H9 (cell line): ENCODE measurements at regions not wholly inside any gene's neighbourhood (a gene's known extent, or its start where the extent isn't known, plus 50 kb on each side); places are given as distances from the start of the nearest gene placed in this dataset.

Experiments
- DNase-seq: peaks from one replicate; pipeline ENCODE4 v3.0.0-alpha.2; 2017
- H2AFZ ChIP-seq: one replicate; pipeline ENCODE4 v1.6.1; 2013; ENCODE audit warnings: mild to moderate bottlenecking, low read length, control low read depth, moderate library complexity
- H2AK5ac ChIP-seq: 2 replicates; pipeline ENCODE4 v1.6.1; 2013; ENCODE audit warnings: low read length, control low read depth, mixed read lengths; ENCODE audit not compliant: insufficient read length
- H2BK120ac ChIP-seq: one replicate; pipeline ENCODE4 v1.6.1; 2013; ENCODE audit warnings: low read depth, mild to moderate bottlenecking, low read length, control low read depth, inconsistent platforms; ENCODE audit not compliant: poor library complexity, severe bottlenecking
- H2BK12ac ChIP-seq: 2 replicates; pipeline ENCODE4 v1.6.1; 2013; ENCODE audit warnings: low read length, control low read depth, mixed read lengths, low read depth; ENCODE audit not compliant: insufficient read length
- H2BK15ac ChIP-seq: 2 replicates; pipeline ENCODE4 v1.6.1; 2013; ENCODE audit warnings: low read depth, low read length, control low read depth
- H2BK20ac ChIP-seq: one replicate; pipeline ENCODE4 v1.6.1; 2013; ENCODE audit warnings: low read depth, mild to moderate bottlenecking, low read length, control low read depth, inconsistent platforms; ENCODE audit not compliant: poor library complexity, severe bottlenecking
- H2BK5ac ChIP-seq: 2 replicates; pipeline ENCODE4 v1.6.1; 2013; ENCODE audit warnings: low read length, control low read depth, mixed read lengths; ENCODE audit not compliant: insufficient read length
- H3K14ac ChIP-seq: 2 replicates; pipeline ENCODE4 v1.6.1; 2013; ENCODE audit warnings: low read length, control low read depth; ENCODE audit not compliant: insufficient read depth
- H3K18ac ChIP-seq: 2 replicates; pipeline ENCODE4 v1.6.1; 2013; ENCODE audit warnings: low read depth, mild to moderate bottlenecking, mixed read lengths, low read length, control low read depth; ENCODE audit not compliant: insufficient read length
- H3K23ac ChIP-seq: 2 replicates; pipeline ENCODE4 v1.6.1; 2013; ENCODE audit warnings: low read length, control low read depth, mixed read lengths, low read depth; ENCODE audit not compliant: insufficient read length
- H3K23me2 ChIP-seq: 2 replicates; pipeline ENCODE4 v1.6.1; 2013; ENCODE audit warnings: low read depth, mild to moderate bottlenecking, mixed read lengths, low read length, control low read depth; ENCODE audit not compliant: insufficient read length, poor library complexity, severe bottlenecking
- H3K27ac ChIP-seq: 2 replicates; pipeline ENCODE4 v1.5.1; 2013; ENCODE audit warnings: low read length, control low read depth, mixed read lengths, low read depth; ENCODE audit not compliant: insufficient read length
- H3K27me3 ChIP-seq: 2 replicates; pipeline ENCODE4 v1.6.1; 2013; ENCODE audit warnings: low read length, control low read depth, inconsistent platforms; ENCODE audit not compliant: insufficient read depth
- H3K4ac ChIP-seq: 2 replicates; pipeline ENCODE4 v1.6.1; 2013; ENCODE audit warnings: low read depth, mild to moderate bottlenecking, control low read depth, inconsistent platforms, low read length, moderate library complexity
- H3K4me1 ChIP-seq: 2 replicates; pipeline ENCODE4 v1.6.1; 2013; ENCODE audit warnings: low read length, control low read depth, inconsistent platforms; ENCODE audit not compliant: insufficient read depth
- H3K4me2 ChIP-seq: 2 replicates; pipeline ENCODE4 v1.6.1; 2013; ENCODE audit warnings: low read length, control low read depth, mixed read lengths; ENCODE audit not compliant: insufficient read length, insufficient read depth
- H3K56ac ChIP-seq: 2 replicates; pipeline ENCODE4 v1.6.1; 2013; ENCODE audit warnings: low read depth, mild to moderate bottlenecking, mixed read lengths, low read length, control low read depth; ENCODE audit not compliant: insufficient read length
- H3K79me1 ChIP-seq: 2 replicates; pipeline ENCODE4 v1.6.1; 2013; ENCODE audit warnings: low read depth, mild to moderate bottlenecking, moderate library complexity, low read length, control low read depth, inconsistent platforms; ENCODE audit not compliant: insufficient read depth, poor library complexity, severe bottlenecking
- H3K79me2 ChIP-seq: 2 replicates; pipeline ENCODE4 v1.6.1; 2013; ENCODE audit warnings: low read length, control low read depth, inconsistent platforms; ENCODE audit not compliant: insufficient read depth
- H3K9ac ChIP-seq: 2 replicates; pipeline ENCODE4 v1.6.1; 2013; ENCODE audit warnings: low read length, control low read depth, mixed read lengths; ENCODE audit not compliant: insufficient read length; ENCODE audit errors: extremely low read depth
- H3K9me3 ChIP-seq: one replicate; pipeline ENCODE4 v1.6.1; 2013; ENCODE audit warnings: low read depth, low read length, inconsistent platforms; ENCODE audit not compliant: control insufficient read depth
- H3T11ph ChIP-seq: one replicate; pipeline ENCODE4 v1.6.1; 2013; ENCODE audit warnings: mild to moderate bottlenecking, low read length, control low read depth, inconsistent platforms
- H4K20me1 ChIP-seq: one replicate; pipeline ENCODE4 v1.6.1; 2013; ENCODE audit not compliant: control insufficient read depth, insufficient read length, insufficient read depth
- H4K5ac ChIP-seq: 2 replicates; pipeline ENCODE4 v1.6.1; 2013; ENCODE audit warnings: low read depth, mild to moderate bottlenecking, mixed read lengths, low read length, control low read depth; ENCODE audit not compliant: insufficient read length
- H4K8ac ChIP-seq: replicated peaks from 2 replicates; pipeline ENCODE4 v1.6.1; 2013; ENCODE audit warnings: low read length, control low read depth, mixed read lengths, low read depth; ENCODE audit not compliant: insufficient read length
- H4K91ac ChIP-seq: 2 replicates; pipeline ENCODE4 v1.6.1; 2013; ENCODE audit warnings: low read depth, mild to moderate bottlenecking, moderate library complexity, mixed read lengths, low read length, control low read depth; ENCODE audit not compliant: insufficient read length
- H3K27ac Mint-ChIP-seq, 3 experiments: 2 replicates in 2 of 3; 3 replicates in 1 of 3; pipeline ENCODE4 v1.8.0; 2020 to 2021; ENCODE audit warnings: mixed read lengths in 3 of 3, mild to moderate bottlenecking in 1 of 3, moderate library complexity in 1 of 3
- H3K27me3 Mint-ChIP-seq: 2 replicates; pipeline ENCODE4 v1.8.0; 2021; ENCODE audit warnings: low read depth, mild to moderate bottlenecking, moderate library complexity, mixed read lengths
- H3K36me3 Mint-ChIP-seq, 3 experiments: 2 replicates in 2 of 3; 3 replicates in 1 of 3; pipeline ENCODE4 v1.8.0; 2020 to 2021; ENCODE audit warnings: low read depth in 3 of 3, mixed read lengths in 3 of 3; ENCODE audit not compliant: insufficient read depth in 1 of 3
- H3K4me1 Mint-ChIP-seq, 2 experiments: 2 replicates each; pipeline ENCODE4 v1.8.0; 2020; ENCODE audit warnings: mixed read lengths in 2 of 2
- H3K4me3 Mint-ChIP-seq, 2 experiments: 2 replicates in 1 of 2; 3 replicates in 1 of 2; pipeline ENCODE4 v1.8.0; 2020 to 2021; ENCODE audit warnings: mild to moderate bottlenecking in 2 of 2, mixed read lengths in 2 of 2, moderate library complexity in 1 of 2
- H3K9me3 Mint-ChIP-seq, 2 experiments: 2 replicates in 1 of 2; 3 replicates in 1 of 2; pipeline ENCODE4 v1.8.0; 2020; ENCODE audit warnings: mild to moderate bottlenecking in 2 of 2, mixed read lengths in 2 of 2, moderate library complexity in 1 of 2
- CTCF ChIP-seq: fragments of 200-600 bp; sonication (generic); conservative IDR thresholded peaks from 3 replicates; pipeline ENCODE4 v1.8.0; 2021; ENCODE audit warnings: antibody characterized with exemption, mild to moderate bottlenecking
- WGBS: extraction: QIAGEN DNeasy Blood & Tissue Kit; methylation state at CpG from one replicate; pipeline ENCODE4 v1.1.7; 2013; ENCODE audit warnings: missing lambda C conversion rate, low lambda C conversion rate, mixed read lengths; ENCODE audit not compliant: insufficient read length; ENCODE audit errors: extremely low coverage; 5-methylcytosine and 5-hydroxymethylcytosine counted together

GRCh38 chr5:125595095-125595494 is 828.1 kb upstream of the GRAMD2B start:
- H3K79me1 ChIP-seq = no peaks in the 10 kb centered on the region
- no peak overlapping the region for H3K9ac ChIP-seq
- H3K23me2 ChIP-seq = no peaks in the 10 kb centered on the region
- H3K4me2 ChIP-seq = no peak overlapping the region
- Mint-ChIP-seq H3K27me3 (no peaks in the 10 kb centered on the region), H3K36me3 (no peaks in the 10 kb centered on the region), H3K4me3 (no peak overlapping the region), H3K27ac (no peak overlapping the region), H3K4me1 (peaks cover 3 to 12% of the 10 kb centered on the region in 2 experiments; a peak in 3 of 4 replicates), H3K9me3 (no peaks in the 10 kb centered on the region)
- no peak overlapping the region for H2BK15ac ChIP-seq
- H3K18ac ChIP-seq = no peak overlapping the region
- no peak overlapping the region for H2BK20ac ChIP-seq
- no peaks in the 10 kb centered on the region for H3K79me2 ChIP-seq
- no peak overlapping the region for H3K4ac ChIP-seq
- H3K23ac ChIP-seq = no peak overlapping the region
- no peaks in the 10 kb centered on the region for H3K9me3 ChIP-seq
- WGBS = no CpG with 5 or more reads among the region's 6 CpGs
- no peak overlapping the region for H3K56ac ChIP-seq
- no peak overlapping the region for H2AFZ ChIP-seq
- H4K91ac ChIP-seq = no peak overlapping the region
- peaks cover 3% of the 10 kb centered on the region; the same call in 1 of the 2 replicates for H3K4me1 ChIP-seq
- no peak overlapping the region for H3K14ac ChIP-seq
- H3T11ph ChIP-seq = no peak overlapping the region
- H2BK120ac ChIP-seq = no peak overlapping the region
- H3K27me3 ChIP-seq = no peaks in the 10 kb centered on the region
- no peak overlapping the region for H4K8ac ChIP-seq
- no peak for DNase-seq
- no peak overlapping the region for H2AK5ac ChIP-seq
- no peak overlapping the region for H4K5ac ChIP-seq
- no peak overlapping the region for H2BK12ac ChIP-seq
- H2BK5ac ChIP-seq = no peak overlapping the region
- H4K20me1 ChIP-seq = no peaks in the 10 kb centered on the region
- no peak for TF ChIP-seq CTCF
- no peak overlapping the region for H3K27ac ChIP-seq
